GM23338 (cell line): ENCODE measurements at regions not wholly inside any gene's neighbourhood (a gene's known extent, or its start where the extent isn't known, plus 50 kb on each side); places are given as distances from the start of the nearest gene placed in this dataset.

ENCODE experiments used
- ATAC-seq: fragments of 200-7000 bp; cut with Tn5 transposase; 3 replicates; pipeline ENCODE4 v1.9.1; 2020
- DNase-seq: peaks from one replicate; pipeline ENCODE4 v3.0.0-alpha.2; 2015; ENCODE audit warnings: low spot score
- H2AFZ ChIP-seq: fragments of 200-600 bp; sonication (generic); 2 replicates; pipeline ENCODE4 v1.8.0; 2016; ENCODE audit warnings: antibody characterized with exemption, mild to moderate bottlenecking, moderate library complexity
- H3F3A ChIP-seq: fragments of 200-600 bp; sonication (generic); replicated peaks from 2 replicates; pipeline ENCODE4 v1.8.0; 2017; ENCODE audit warnings: antibody characterized with exemption, mixed run types, low read depth
- H3K27ac ChIP-seq: fragments of 200-600 bp; sonication (generic); 2 replicates; pipeline ENCODE4 v1.6.1; 2016; ENCODE audit warnings: low read depth
- H3K27me3 ChIP-seq: fragments of 200-600 bp; sonication (generic); 2 replicates; pipeline ENCODE4 v1.8.0; 2016; ENCODE audit warnings: mild to moderate bottlenecking, mixed run types, moderate library complexity; ENCODE audit not compliant: insufficient read depth
- H3K36me3 ChIP-seq: fragments of 200-600 bp; sonication (generic); 2 replicates; pipeline ENCODE4 v1.8.0; 2016; ENCODE audit warnings: mild to moderate bottlenecking; ENCODE audit not compliant: insufficient read depth
- H3K4me1 ChIP-seq: fragments of 200-600 bp; sonication (generic); 2 replicates; pipeline ENCODE4 v1.8.0; 2016; ENCODE audit warnings: mild to moderate bottlenecking, moderate library complexity; ENCODE audit not compliant: insufficient read depth
- H3K4me2 ChIP-seq: fragments of 200-600 bp; sonication (generic); 2 replicates; pipeline ENCODE4 v1.7.1; 2017; ENCODE audit warnings: mixed run types
- H3K4me3 ChIP-seq: fragments of 200-600 bp; sonication (generic); 2 replicates; pipeline ENCODE4 v1.6.1; 2016; ENCODE audit warnings: mixed run types
- H3K79me2 ChIP-seq: fragments of 200-600 bp; sonication (generic); replicated peaks from 2 replicates; pipeline ENCODE4 v1.8.0; 2017; ENCODE audit warnings: mild to moderate bottlenecking; ENCODE audit not compliant: insufficient read depth
- H3K9me2 ChIP-seq: fragments of 200-600 bp; sonication (generic); 2 replicates; pipeline ENCODE4 v1.8.0; 2017; ENCODE audit not compliant: insufficient read depth
- H4K20me1 ChIP-seq: fragments of 200-600 bp; sonication (generic); replicated peaks from 2 replicates; pipeline ENCODE4 v1.8.0; 2017; ENCODE audit warnings: mild to moderate bottlenecking; ENCODE audit not compliant: insufficient read depth
- H3K27ac Mint-ChIP-seq: 2 replicates; pipeline ENCODE4 v1.8.0; 2020; ENCODE audit warnings: inconsistent platforms, mild to moderate bottlenecking, moderate library complexity, mixed read lengths
- H3K27me3 Mint-ChIP-seq: 3 replicates; pipeline ENCODE4 v1.8.0; 2022; ENCODE audit warnings: low read depth, mild to moderate bottlenecking, moderate library complexity, mixed read lengths, inconsistent platforms; ENCODE audit not compliant: insufficient read depth, poor library complexity
- H3K36me3 Mint-ChIP-seq: 3 replicates; pipeline ENCODE4 v1.8.0; 2021; ENCODE audit warnings: low read depth, mild to moderate bottlenecking, inconsistent platforms, moderate library complexity, mixed read lengths
- H3K4me1 Mint-ChIP-seq: 3 replicates; pipeline ENCODE4 v1.8.0; 2020; ENCODE audit warnings: mild to moderate bottlenecking, inconsistent platforms, mixed read lengths
- H3K4me3 Mint-ChIP-seq: 3 replicates; pipeline ENCODE4 v1.8.0; 2021; ENCODE audit warnings: moderate library complexity, mild to moderate bottlenecking, inconsistent platforms, mixed read lengths
- H3K9me3 Mint-ChIP-seq: 3 replicates; pipeline ENCODE4 v1.8.0; 2020; ENCODE audit warnings: moderate library complexity, mild to moderate bottlenecking, inconsistent platforms, mixed read lengths
- EZH2 ChIP-seq: fragments of 200-600 bp; sonication (generic); IDR thresholded peaks from one replicate; pipeline ENCODE4 v1.8.0; 2017; ENCODE audit warnings: antibody characterized with exemption, mild to moderate bottlenecking, low read depth; ENCODE audit not compliant: unreplicated experiment
- JUNB ChIP-seq: IDR thresholded peaks from one replicate; pipeline ENCODE4 v1.6.1; 2016; ENCODE audit warnings: antibody characterized with exemption; ENCODE audit not compliant: unreplicated experiment
- NANOG ChIP-seq: IDR thresholded peaks from 2 replicates; pipeline ENCODE4 v1.6.1; 2016; ENCODE audit warnings: antibody characterized with exemption, borderline replicate concordance
- POLR2AphosphoS5 ChIP-seq: IDR thresholded peaks from 2 replicates; pipeline ENCODE4 v1.6.1; 2016; ENCODE audit warnings: antibody characterized with exemption, low read depth
- STAT1 ChIP-seq: IDR thresholded peaks from one replicate; pipeline ENCODE4 v1.6.1; 2016; ENCODE audit warnings: antibody characterized with exemption; ENCODE audit not compliant: unreplicated experiment
- ZNF114 ChIP-seq: fragments of 250-450 bp; sonication (Bioruptor Pico); IDR thresholded peaks from 2 replicates; pipeline ENCODE4 v1.5.0; 2020; ENCODE audit warnings: mild to moderate bottlenecking, moderate library complexity
- ZNF331 ChIP-seq: fragments of 250-450 bp; sonication (Bioruptor Pico); IDR thresholded peaks from 2 replicates; pipeline ENCODE4 v1.5.0; 2020; ENCODE audit warnings: low read depth, mild to moderate bottlenecking, moderate library complexity
- TF ChIP-seq, protein P1 (sequence below), 2 experiments: fragments of 200-600 bp in 1 of 2; sonication (generic) in 1 of 2; conservative IDR thresholded peaks; 2 replicates each; pipeline versions ENCODE4 v1.5.1 to v1.6.1; 2016 to 2017; ENCODE audit warnings: antibody characterized with exemption in 2 of 2, low read depth in 2 of 2, mild to moderate bottlenecking in 2 of 2, moderate library complexity in 1 of 2
- TF ChIP-seq, protein P2 (sequence below): IDR thresholded peaks from 2 replicates; pipeline ENCODE4 v1.6.1; 2016; ENCODE audit warnings: antibody characterized with exemption
- TF ChIP-seq, protein P3 (sequence below): IDR thresholded peaks from one replicate; pipeline ENCODE4 v1.6.1; 2018; ENCODE audit warnings: antibody characterized with exemption; ENCODE audit not compliant: unreplicated experiment

DNA sequence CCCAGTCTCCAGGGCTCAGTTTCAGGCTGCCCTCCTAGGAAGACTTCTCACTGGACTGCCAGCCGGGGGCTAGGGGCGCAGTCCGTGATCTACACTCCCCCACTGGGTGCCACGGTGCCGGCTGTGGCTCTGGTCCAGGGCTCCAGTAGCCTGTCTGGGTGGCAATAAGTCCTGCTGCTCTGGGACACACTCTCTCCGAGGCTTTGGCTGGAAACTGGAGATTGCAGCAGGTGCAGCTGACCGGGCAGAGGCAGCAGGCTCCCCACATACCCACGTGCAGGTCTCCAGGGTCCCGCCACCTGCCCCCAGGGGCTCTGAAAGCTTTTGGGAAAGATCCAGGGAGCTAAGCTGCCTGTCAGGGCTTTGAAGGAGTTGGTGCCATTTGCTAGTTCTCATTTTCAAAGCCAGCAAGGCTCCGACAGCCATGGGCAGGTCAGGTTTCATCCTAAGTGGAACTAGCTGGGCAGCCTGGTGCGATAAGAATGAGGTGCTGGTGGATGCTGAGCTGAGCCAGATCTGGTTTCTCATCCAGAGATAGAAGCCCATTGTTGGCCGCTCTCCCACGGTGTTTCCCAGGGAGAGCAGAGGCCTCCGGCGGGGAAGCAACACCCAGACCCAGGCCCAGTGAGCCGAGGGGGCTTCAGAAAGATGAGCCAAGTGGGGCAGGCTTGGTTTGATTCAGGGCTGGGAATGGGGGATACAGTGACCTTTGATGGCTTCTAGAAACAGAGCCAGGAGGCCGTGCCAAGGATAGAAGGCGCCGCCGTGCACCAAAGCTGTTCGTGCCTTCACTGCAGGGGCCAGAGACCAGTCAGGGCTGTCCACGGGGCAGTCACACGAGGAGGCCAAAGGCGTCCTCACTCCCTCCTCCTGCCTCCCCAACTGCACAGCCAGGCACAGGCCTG, 141.7 kb upstream of the GPC1 start (continued):
- TF ChIP-seq, protein P1, sequence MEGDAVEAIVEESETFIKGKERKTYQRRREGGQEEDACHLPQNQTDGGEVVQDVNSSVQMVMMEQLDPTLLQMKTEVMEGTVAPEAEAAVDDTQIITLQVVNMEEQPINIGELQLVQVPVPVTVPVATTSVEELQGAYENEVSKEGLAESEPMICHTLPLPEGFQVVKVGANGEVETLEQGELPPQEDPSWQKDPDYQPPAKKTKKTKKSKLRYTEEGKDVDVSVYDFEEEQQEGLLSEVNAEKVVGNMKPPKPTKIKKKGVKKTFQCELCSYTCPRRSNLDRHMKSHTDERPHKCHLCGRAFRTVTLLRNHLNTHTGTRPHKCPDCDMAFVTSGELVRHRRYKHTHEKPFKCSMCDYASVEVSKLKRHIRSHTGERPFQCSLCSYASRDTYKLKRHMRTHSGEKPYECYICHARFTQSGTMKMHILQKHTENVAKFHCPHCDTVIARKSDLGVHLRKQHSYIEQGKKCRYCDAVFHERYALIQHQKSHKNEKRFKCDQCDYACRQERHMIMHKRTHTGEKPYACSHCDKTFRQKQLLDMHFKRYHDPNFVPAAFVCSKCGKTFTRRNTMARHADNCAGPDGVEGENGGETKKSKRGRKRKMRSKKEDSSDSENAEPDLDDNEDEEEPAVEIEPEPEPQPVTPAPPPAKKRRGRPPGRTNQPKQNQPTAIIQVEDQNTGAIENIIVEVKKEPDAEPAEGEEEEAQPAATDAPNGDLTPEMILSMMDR (conservative IDR thresholded peaks at IDR 0.05; ENCODE audit: low read depth in 2 of 2): no peak
- TF ChIP-seq ZNF331 (CRISPR knock-in tag) (no peak), ZNF114 (CRISPR knock-in tag) (no peak)

GRCh38 chr2:240294514-240294913, 140.9 kb upstream of the GPC1 start:
- Histone ChIP-seq H3K4me1 (peaks cover 9% of the 10 kb centered on the region; the same call in 1 of the 2 replicates), H2AFZ (no peak overlapping the region), H3K9me2 (no peaks in the 10 kb centered on the region), H3K36me3 (no peaks in the 10 kb centered on the region), H3K79me2 (no peaks in the 10 kb centered on the region), H4K20me1 (no peaks in the 10 kb centered on the region), H3K4me3 (no peak overlapping the region), H3K4me2 (no peak overlapping the region), H3K27ac (no peak overlapping the region), H3F3A (no peaks in the 10 kb centered on the region), H3K27me3 (no peaks in the 10 kb centered on the region)
- H3K4me3 Mint-ChIP-seq: no peak overlapping the region
- no peak for DNase-seq
- ATAC-seq: no peak
- peaks cover 2% of the 10 kb centered on the region for H3K27me3 Mint-ChIP-seq
- no peaks in the 10 kb centered on the region for H3K36me3 Mint-ChIP-seq
- no peak overlapping the region for H3K27ac Mint-ChIP-seq
- TF ChIP-seq POLR2AphosphoS5 (no peak), NANOG (no peak), JUNB (no peak), ZNF114 (CRISPR knock-in tag) (no peak), STAT1 (no peak), EZH2 (no peak), ZNF331 (CRISPR knock-in tag) (no peak)
- TF ChIP-seq, protein P2, sequence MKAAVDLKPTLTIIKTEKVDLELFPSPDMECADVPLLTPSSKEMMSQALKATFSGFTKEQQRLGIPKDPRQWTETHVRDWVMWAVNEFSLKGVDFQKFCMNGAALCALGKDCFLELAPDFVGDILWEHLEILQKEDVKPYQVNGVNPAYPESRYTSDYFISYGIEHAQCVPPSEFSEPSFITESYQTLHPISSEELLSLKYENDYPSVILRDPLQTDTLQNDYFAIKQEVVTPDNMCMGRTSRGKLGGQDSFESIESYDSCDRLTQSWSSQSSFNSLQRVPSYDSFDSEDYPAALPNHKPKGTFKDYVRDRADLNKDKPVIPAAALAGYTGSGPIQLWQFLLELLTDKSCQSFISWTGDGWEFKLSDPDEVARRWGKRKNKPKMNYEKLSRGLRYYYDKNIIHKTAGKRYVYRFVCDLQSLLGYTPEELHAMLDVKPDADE: no peak
- TF ChIP-seq, protein P3, sequence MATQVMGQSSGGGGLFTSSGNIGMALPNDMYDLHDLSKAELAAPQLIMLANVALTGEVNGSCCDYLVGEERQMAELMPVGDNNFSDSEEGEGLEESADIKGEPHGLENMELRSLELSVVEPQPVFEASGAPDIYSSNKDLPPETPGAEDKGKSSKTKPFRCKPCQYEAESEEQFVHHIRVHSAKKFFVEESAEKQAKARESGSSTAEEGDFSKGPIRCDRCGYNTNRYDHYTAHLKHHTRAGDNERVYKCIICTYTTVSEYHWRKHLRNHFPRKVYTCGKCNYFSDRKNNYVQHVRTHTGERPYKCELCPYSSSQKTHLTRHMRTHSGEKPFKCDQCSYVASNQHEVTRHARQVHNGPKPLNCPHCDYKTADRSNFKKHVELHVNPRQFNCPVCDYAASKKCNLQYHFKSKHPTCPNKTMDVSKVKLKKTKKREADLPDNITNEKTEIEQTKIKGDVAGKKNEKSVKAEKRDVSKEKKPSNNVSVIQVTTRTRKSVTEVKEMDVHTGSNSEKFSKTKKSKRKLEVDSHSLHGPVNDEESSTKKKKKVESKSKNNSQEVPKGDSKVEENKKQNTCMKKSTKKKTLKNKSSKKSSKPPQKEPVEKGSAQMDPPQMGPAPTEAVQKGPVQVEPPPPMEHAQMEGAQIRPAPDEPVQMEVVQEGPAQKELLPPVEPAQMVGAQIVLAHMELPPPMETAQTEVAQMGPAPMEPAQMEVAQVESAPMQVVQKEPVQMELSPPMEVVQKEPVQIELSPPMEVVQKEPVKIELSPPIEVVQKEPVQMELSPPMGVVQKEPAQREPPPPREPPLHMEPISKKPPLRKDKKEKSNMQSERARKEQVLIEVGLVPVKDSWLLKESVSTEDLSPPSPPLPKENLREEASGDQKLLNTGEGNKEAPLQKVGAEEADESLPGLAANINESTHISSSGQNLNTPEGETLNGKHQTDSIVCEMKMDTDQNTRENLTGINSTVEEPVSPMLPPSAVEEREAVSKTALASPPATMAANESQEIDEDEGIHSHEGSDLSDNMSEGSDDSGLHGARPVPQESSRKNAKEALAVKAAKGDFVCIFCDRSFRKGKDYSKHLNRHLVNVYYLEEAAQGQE: no peak
- TF ChIP-seq, protein P1 (conservative IDR thresholded peaks at IDR 0.05; ENCODE audit: low read depth in 2 of 2): no peak
- no peaks in the 10 kb centered on the region for H3K9me3 Mint-ChIP-seq
- peaks cover 23% of the 10 kb centered on the region for H3K4me1 Mint-ChIP-seq
